Choroid plexus epithelial cell (primary cell): ENCODE measurements at regions not wholly inside any gene's neighbourhood (a gene's known extent, or its start where the extent isn't known, plus 50 kb on each side); places are given as distances from the start of the nearest gene placed in this dataset.

Source experiments
- DNase-seq: peaks from one replicate; pipeline ENCODE4 v3.0.0-alpha.2; 2010; ENCODE audit warnings: low read depth
- H3K4me3 ChIP-seq: 2 replicates; pipeline ENCODE4 v1.5.1; 2011; ENCODE audit warnings: low read depth, mild to moderate bottlenecking, control low read depth, low read length, moderate library complexity
- TF ChIP-seq, protein P1 (sequence below): conservative IDR thresholded peaks from 2 replicates; pipeline ENCODE4 v1.5.1; 2011; ENCODE audit warnings: low read depth, mild to moderate bottlenecking, control low read depth, inconsistent platforms, low read length, moderate library complexity

DNA sequence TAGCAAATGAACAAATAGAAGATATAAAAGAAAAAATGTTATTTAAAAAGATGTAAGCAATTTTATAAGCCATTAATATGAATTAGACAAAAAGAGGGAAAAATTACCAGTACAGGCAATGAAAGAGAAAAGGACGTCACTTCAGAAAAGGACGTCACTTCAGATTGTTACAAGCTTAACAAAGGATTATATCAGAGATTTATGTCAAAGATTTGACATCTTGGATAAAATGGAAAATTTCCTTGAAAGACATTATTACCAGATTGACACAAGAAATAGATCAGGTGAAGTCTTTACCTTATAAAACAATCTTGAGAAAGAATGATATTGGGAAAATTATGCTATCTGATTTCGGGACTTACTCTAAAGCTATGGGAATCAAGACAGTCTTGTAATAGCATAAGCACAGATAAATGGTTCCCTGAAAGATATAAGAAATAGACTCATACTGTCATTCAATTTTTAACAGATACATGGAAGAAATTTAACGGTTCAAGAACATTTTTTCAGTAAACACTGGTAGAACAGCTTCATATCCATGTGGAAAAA lies 625.4 kb upstream of the EDIL3 start:
- TF ChIP-seq, protein P1, sequence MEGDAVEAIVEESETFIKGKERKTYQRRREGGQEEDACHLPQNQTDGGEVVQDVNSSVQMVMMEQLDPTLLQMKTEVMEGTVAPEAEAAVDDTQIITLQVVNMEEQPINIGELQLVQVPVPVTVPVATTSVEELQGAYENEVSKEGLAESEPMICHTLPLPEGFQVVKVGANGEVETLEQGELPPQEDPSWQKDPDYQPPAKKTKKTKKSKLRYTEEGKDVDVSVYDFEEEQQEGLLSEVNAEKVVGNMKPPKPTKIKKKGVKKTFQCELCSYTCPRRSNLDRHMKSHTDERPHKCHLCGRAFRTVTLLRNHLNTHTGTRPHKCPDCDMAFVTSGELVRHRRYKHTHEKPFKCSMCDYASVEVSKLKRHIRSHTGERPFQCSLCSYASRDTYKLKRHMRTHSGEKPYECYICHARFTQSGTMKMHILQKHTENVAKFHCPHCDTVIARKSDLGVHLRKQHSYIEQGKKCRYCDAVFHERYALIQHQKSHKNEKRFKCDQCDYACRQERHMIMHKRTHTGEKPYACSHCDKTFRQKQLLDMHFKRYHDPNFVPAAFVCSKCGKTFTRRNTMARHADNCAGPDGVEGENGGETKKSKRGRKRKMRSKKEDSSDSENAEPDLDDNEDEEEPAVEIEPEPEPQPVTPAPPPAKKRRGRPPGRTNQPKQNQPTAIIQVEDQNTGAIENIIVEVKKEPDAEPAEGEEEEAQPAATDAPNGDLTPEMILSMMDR = no peak
- DNase-seq = no peak
- no peak overlapping the region for H3K4me3 ChIP-seq

DNA sequence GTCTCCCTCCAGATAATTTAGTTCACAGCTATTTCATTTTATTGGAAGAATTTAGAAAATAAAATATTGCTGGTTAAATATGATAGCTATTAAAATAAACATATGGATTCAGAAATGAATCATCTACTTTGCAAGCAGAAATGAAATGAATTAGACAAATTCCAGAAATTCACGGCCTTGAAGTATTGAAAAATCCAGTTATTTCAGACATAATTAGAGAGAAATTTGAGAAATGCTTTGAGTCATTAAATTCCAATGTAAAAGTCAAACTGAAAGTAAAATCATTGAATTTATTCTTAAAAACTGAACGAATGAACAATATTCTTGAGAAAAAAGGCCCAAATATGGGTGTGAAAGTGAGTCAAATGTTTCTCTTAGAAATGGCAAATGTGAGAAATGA lies 632.6 kb upstream of the EDIL3 start:
- peak; percentile 0 for DNase-seq
- no peak overlapping the region for H3K4me3 ChIP-seq
- TF ChIP-seq, protein P1 = no peak

DNA sequence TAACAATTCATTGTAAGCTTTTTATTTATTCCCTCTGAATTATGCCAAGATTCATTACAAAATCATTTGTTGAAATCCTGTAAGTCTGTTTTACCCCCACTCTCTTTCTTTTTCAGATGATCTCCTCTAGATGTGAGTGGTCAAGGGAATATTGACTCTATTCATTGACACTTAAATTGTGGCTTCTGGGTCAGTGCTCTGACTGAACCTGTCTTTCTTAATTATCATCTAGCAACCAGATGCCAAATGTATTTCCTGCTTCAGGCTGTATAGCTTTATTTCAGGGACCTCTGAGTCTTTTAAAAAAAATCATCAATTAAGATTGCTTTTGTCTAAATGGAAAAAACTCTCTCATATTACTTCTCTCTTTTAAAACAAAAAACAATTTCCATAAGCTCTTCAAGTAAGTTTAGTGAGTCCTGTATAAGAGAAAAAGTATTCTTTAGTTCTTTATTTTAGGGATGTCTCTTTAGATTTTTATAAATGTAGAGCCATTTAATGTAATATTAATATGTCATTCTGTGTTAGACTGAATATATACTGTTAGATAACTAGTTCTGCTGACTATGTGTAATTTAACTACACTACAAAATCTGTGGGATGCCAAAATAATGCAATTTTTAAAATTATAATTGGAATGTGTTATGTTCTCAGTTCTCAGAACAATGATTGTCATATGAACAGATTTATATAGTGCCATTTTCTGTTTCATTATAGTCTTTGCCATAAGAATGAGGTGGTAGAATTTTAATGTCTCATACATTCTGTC lies 645.8 kb upstream of the EDIL3 start:
- TF ChIP-seq, protein P1 = no peak
- H3K4me3 ChIP-seq = no peak overlapping the region
- no peak for DNase-seq

DNA sequence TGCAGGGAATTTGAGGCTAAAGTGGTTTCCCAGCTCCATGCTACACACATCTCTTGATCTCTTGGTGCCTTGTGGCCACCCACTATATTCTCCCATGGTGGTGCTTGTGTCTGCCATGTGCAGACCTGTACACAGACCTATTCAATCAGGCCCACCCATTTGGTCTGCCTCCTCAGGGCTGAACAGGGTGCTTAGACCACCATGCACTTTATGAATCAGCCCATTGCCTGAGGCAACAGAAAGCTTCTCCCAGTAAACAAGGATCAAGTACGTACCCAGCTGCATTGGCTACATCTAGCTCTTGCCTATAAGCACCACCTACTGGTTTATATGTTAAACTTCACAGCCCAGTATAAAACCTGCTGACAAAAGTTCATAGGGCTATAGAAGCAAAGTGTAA lies 664.3 kb upstream of the EDIL3 start:
- no peak overlapping the region for H3K4me3 ChIP-seq
- TF ChIP-seq, protein P1 = peak; percentile 56
- DNase-seq = peak; percentile 77

DNA sequence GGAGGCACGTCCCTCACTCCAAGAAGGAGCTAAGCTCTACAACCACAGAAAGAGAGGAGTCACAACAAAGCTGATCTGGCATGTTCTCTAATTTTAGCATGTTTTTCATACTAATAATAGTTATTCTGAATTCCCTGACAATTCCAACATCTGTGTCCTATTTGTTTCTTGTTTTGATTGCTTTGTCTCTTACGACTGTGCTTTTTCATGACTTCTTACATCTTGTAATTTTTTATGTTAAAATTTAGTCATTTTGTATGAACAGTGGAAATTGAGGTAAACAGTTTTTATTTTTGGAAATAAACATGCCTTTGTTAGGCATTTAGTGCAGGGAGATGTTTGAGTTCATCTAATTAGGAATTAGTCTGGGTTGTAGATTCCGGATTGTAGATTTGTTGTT lies 668.1 kb upstream of the EDIL3 start:
- DNase-seq = no peak
- H3K4me3 ChIP-seq = no peak overlapping the region
- TF ChIP-seq, protein P1 = no peak

DNA sequence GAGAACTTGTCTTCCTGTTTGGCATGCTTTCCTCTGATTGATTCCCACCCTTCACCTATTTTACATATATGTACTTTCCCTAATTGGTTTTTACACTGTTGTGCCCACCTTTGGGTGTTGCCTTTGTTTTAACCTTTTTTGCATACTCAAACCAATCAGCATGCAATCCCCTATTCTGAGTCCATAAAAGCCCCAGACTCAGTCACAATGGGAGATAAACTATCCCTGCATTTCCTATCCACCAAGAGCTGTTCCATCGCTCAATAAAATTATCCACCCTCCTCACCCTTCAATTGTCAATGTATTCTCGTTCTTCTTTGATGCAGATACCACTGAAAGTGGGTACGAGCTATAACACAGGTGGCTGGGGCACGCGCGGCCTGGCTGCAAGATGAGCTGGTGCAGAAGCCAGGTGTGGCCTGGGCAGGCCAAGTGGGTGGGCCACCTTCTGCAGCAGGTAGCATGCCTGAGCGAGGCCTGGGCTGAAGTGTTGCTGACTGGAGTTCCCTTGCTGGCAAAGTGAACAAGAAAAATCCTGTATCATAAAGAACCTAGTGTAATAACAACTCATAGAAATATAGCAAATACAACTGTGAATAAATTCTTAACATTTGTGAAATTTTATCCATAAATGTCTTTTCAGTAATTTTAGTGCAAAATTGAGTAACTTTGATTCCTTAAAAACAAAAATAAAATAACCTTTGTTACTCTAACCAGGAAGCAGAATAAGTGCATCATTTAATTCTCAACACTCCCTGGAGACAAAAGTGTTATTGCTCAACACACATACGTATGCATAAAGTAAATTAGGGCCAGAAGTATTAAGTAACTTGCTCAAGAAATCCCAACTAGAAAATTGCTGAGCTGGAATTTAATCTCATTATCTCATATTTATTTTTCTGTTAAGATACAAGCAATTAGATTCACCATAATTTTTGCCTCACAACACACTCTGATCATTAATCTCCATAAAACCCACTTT lies 685.3 kb upstream of the EDIL3 start:
- H3K4me3 ChIP-seq = no peak overlapping the region
- DNase-seq = no peak
- TF ChIP-seq, protein P1 = no peak
